Heart right ventricle (tissue), 16 donors: ENCODE measurements at regions not wholly inside any gene's neighbourhood (a gene's known extent, or its start where the extent isn't known, plus 50 kb on each side); places are given as distances from the start of the nearest gene placed in this dataset.

Source experiments
- ATAC-seq, 8 donors: fragments of 200-7000 bp; cut with Tn5 transposase; one replicate each; pipeline ENCODE4 v1.9.1; 2020; ENCODE audit warnings: mild to moderate bottlenecking in 8 of 8, moderate library complexity in 8 of 8, moderate number of reproducible peaks in 1 of 8
- DNase-seq, 2 donors: peaks; one replicate each; pipeline ENCODE4 v3.0.0-alpha.2; 2020
- H3K27ac ChIP-seq, 10 donors: fragments of 200-600 bp; sonication (generic) in 2 of 10; one replicate each; pipeline versions ENCODE4 v1.5.0 to v1.8.0; 2020 to 2022; ENCODE audit warnings: mild to moderate bottlenecking in 3 of 10
- H3K27me3 ChIP-seq, 7 donors: fragments of 200-600 bp; one replicate each; pipeline ENCODE4 v1.8.0; 2021 to 2022; ENCODE audit warnings: mild to moderate bottlenecking in 2 of 7
- H3K36me3 ChIP-seq, 9 donors: fragments of 200-600 bp; sonication (generic) in 1 of 9; one replicate each; pipeline versions ENCODE4 v1.5.0 to v1.8.0; 2020 to 2022; ENCODE audit warnings: mild to moderate bottlenecking in 2 of 9
- H3K4me1 ChIP-seq, 9 donors: fragments of 200-600 bp; sonication (generic) in 1 of 9; one replicate each; pipeline versions ENCODE4 v1.5.0 to v1.8.0; 2020 to 2022; ENCODE audit warnings: mild to moderate bottlenecking in 4 of 9
- H3K4me3 ChIP-seq, 10 donors: fragments of 200-600 bp; sonication (generic) in 2 of 10; one replicate each; pipeline versions ENCODE4 v1.5.0 to v1.8.0; 2020 to 2022; ENCODE audit warnings: mild to moderate bottlenecking in 7 of 10, moderate library complexity in 2 of 10
- H3K9me3 ChIP-seq, 11 donors: fragments of 200-600 bp in 10 of 11; sonication (generic) in 2 of 11; one replicate each; pipeline versions ENCODE4 v1.5.0 to v1.8.0; 2013 to 2022; ENCODE audit warnings: mild to moderate bottlenecking in 2 of 11, control low read depth in 1 of 11, moderate library complexity in 1 of 11
- WGBS, 2 donors: extraction: QIAGEN DNeasy Blood & Tissue Kit; methylation state at CpG; one replicate each; pipeline ENCODE4 v1.1.7; 2013; ENCODE audit warnings: inconsistent platforms in 1 of 2; 5-methylcytosine and 5-hydroxymethylcytosine counted together
- intact Hi-C, 10 donors: fragments of 100-400 bp; cut with DNase I; formaldehyde crosslinking; loops; one replicate each; pipeline versions ENCODE4 v1.11.1 to v1.14.2; 2022
- TF ChIP-seq, protein P1 (sequence below), 9 donors: fragments of 200-600 bp; sonication (generic) in 2 of 9; IDR thresholded peaks; one replicate each; pipeline versions ENCODE4 v1.5.0 to v1.8.0; 2021 to 2022; ENCODE audit warnings: antibody characterized with exemption in 9 of 9, mild to moderate bottlenecking in 5 of 9, moderate library complexity in 1 of 9
- donor health status: Arrhythmogenic right ventricular cardiomyopathy.
- donor health status: ischemic (EF 13 %, LVEDD 7.1; RV severe dilation, severe dysfunction).
- donor health status: healthy with polysubstance abuse.
- donor health status: DM: no; HTN: yes; CAD: no.
- donor health status: DM: no; HTN: no; CAD: no.
- donor health status: ischemic (EF 25% LVEDD 6.9; RV normal size, moderate dysfunction).
- donor health status: ischemic (EF 25% LVEDD 5.7; RV mildly dilated, moderate dysfunction).
- donor health status: healthy.
- donor health status: DM: yes; HTN: yes; CAD: no.
- donor health status: Ischemic cardiomyopathy.
- donor health status: ischemic (EF 35%, LVEDD 5.7; RV mildly dilated, moderate dysfunction).
- donor health status: nonischemic (EF 11% LVEDD 7.7; RV severe dilation, severe dysfunction).
- donor health status: DM: yes; HTN: yes; CAD: no.
- donor health status: PGD.
- donor health status: ischemic (EF 29% LVEDD 5.4; RV normal size, mild dysfunction).
- donor health status: nonischemic (EF 23%, LVEDD 6.1; RV moderate dilation, normal function).

DNA sequence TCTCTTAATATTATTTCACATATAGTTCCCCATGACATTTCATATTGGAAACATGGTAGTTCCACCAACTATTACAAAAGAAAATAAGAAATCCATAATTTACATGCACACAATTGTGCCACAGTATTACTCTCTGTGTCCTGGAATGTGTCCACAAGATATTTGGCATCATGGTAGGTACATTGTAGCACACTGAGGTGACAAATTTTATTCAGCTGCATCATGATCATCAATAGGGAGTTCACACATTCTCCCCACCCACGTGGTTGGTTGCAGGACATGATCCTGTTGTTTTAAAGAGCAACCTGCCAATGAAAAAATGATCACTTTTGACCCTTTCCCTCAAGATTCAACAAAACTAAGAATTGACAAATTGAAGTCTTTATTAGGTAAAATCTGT, 67.1 kb upstream of the HECTD2 start:
- DNase-seq: no peak
- no peak for ATAC-seq
- H3K4me3 ChIP-seq: no peak overlapping the region
- no peaks in the 10 kb centered on the region for H3K27me3 ChIP-seq
- H3K27ac ChIP-seq: no peak overlapping the region
- no peaks in the 10 kb centered on the region for H3K9me3 ChIP-seq
- 53 to 76% methylated on average over 1 of the region's 1 CpG for WGBS, 2 donors
- intact Hi-C loops: no loop called here
- H3K4me1 ChIP-seq: peaks cover 0 to 17% (median 3%) of the 10 kb centered on the region in 9 donors
- no peaks in the 10 kb centered on the region for H3K36me3 ChIP-seq
- TF ChIP-seq, protein P1, sequence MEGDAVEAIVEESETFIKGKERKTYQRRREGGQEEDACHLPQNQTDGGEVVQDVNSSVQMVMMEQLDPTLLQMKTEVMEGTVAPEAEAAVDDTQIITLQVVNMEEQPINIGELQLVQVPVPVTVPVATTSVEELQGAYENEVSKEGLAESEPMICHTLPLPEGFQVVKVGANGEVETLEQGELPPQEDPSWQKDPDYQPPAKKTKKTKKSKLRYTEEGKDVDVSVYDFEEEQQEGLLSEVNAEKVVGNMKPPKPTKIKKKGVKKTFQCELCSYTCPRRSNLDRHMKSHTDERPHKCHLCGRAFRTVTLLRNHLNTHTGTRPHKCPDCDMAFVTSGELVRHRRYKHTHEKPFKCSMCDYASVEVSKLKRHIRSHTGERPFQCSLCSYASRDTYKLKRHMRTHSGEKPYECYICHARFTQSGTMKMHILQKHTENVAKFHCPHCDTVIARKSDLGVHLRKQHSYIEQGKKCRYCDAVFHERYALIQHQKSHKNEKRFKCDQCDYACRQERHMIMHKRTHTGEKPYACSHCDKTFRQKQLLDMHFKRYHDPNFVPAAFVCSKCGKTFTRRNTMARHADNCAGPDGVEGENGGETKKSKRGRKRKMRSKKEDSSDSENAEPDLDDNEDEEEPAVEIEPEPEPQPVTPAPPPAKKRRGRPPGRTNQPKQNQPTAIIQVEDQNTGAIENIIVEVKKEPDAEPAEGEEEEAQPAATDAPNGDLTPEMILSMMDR (IDR thresholded peaks at IDR 0.05): no peak

DNA sequence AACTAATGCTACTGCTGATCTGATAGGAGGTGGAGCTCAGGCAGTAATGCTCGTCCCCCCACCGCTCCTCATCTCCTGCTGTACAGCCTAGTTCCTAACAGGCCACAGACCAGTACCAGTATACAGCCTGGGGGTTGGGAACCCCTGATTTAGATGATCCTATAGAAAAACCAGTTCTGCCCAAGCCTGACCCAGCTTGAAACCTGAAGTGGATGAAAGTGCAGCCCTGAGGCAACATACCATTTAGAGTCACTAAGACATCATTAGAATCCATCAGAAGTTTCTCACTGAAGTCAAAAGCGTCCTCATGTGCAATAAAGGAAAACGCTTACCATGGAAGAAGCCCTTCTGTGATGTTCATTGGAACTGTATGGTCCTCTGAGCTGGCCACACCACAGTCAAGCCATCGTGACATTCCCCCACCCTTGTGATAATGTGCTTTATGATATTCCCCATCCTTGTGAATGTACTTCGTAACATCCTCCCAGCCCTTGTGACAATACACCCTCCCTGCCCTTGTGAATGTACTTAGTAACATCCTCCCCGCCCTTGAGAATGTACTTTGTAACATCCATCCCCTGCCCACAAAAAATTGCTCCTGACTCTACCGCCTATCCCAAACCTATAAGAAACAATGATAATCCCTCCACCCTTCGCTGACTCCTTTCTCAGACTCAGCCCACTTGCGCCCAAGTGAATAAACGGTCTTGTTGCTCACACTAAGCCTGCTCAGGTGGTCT, 65.9 kb upstream of the HECTD2 start:
- no peaks in the 10 kb centered on the region for H3K27me3 ChIP-seq
- H3K36me3 ChIP-seq: no peaks in the 10 kb centered on the region
- DNase-seq: no peak
- ATAC-seq: no peak
- peaks cover 0 to 22% (median 12%) of the 10 kb centered on the region in 9 donors for H3K4me1 ChIP-seq
- no peak overlapping the region for H3K27ac ChIP-seq
- intact Hi-C loops: no loop called here
- no peaks in the 10 kb centered on the region for H3K9me3 ChIP-seq
- TF ChIP-seq, protein P1 (IDR thresholded peaks at IDR 0.05): no peak
- H3K4me3 ChIP-seq: no peak overlapping the region
- 94 to 96% methylated on average over 11 of the region's 11 CpGs for WGBS, 2 donors

DNA sequence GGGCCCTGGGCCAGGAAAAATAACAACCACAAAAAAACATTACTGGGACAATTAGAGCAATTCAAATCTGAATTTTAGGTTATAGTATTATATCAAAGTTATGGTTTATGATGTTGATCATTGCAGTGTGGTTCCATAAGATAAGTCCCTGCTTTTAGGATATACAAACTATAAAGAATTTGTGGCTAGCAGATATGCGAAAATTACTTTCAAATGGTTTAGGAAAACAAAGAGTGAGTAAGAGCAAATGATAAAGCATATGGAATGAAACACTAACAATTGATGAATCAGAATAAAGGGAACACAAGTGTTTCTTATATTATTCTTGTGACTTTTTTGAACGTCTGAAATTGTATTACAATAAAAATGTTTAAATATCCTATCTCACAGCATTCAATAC, 64.4 kb upstream of the HECTD2 start:
- no peaks in the 10 kb centered on the region for H3K27me3 ChIP-seq
- no peaks in the 10 kb centered on the region for H3K36me3 ChIP-seq
- ATAC-seq (no peak), DNase-seq (no peak)
- peaks cover 0 to 33% (median 18%) of the 10 kb centered on the region in 9 donors for H3K4me1 ChIP-seq
- no peaks in the 10 kb centered on the region for H3K9me3 ChIP-seq
- WGBS, 2 donors: 87 to 92% methylated on average over 2 of the region's 2 CpGs
- intact Hi-C loops: no loop called here
- TF ChIP-seq, protein P1 (IDR thresholded peaks at IDR 0.05): no peak
- H3K27ac ChIP-seq: no peak overlapping the region
- H3K4me3 ChIP-seq: no peak overlapping the region

DNA sequence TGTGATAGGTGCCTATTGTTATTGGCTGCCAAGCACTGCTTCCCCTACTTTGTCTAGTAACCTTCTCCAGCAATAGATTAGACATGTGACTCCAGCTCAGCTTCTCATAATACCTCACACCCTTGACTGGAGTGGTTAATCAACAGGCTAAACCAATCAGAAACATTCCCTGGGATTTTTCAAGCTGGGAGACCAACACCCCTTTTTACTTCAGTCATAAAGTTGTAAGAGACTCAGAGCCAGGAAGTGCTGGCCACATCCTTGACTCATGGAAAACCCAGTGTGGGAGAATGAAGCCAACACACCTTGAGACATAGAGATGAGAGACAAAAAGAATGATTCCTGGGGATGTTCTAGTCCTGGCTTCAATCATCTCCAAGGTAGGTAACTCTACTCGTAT, 62.6 kb upstream of the HECTD2 start:
- DNase-seq: no peak
- Histone ChIP-seq H3K27ac (no peak overlapping the region), H3K4me1 (peaks cover 0 to 26% (median 11%) of the 10 kb centered on the region in 9 donors), H3K4me3 (no peak overlapping the region), H3K9me3 (no peaks in the 10 kb centered on the region), H3K27me3 (no peaks in the 10 kb centered on the region), H3K36me3 (no peaks in the 10 kb centered on the region)
- intact Hi-C loops: no loop called here
- ATAC-seq: no peak
- 94 to 98% methylated on average over 1 of the region's 1 CpG for WGBS, 2 donors
- TF ChIP-seq, protein P1 (IDR thresholded peaks at IDR 0.05): no peak
